Ovary (tissue), 7 donors: ENCODE measurements at regions not wholly inside any gene's neighbourhood (a gene's known extent, or its start where the extent isn't known, plus 50 kb on each side); places are given as distances from the start of the nearest gene placed in this dataset.

Experiments
- DNase-seq, 5 donors: peaks; one replicate each; pipeline ENCODE4 v3.0.0-alpha.2; 2019 to 2020
- H3K27ac ChIP-seq, 2 donors: fragments of 200-600 bp; one replicate each; pipeline versions ENCODE4 v1.5.1 to v1.8.0; 2019 to 2022
- H3K27me3 ChIP-seq: fragments of 200-600 bp; one replicate; pipeline ENCODE4 v1.8.0; 2022
- H3K36me3 ChIP-seq: fragments of 200-600 bp; sonication (generic); one replicate; pipeline ENCODE4 v1.5.1; 2019
- H3K4me1 ChIP-seq: one replicate; pipeline ENCODE4 v1.8.1; 2013; ENCODE audit warnings: mild to moderate bottlenecking, moderate library complexity; ENCODE audit not compliant: insufficient read depth
- H3K4me3 ChIP-seq: fragments of 200-600 bp; sonication (generic); one replicate; pipeline ENCODE4 v1.5.1; 2017
- H3K9me3 ChIP-seq, 2 donors: fragments of 200-600 bp in 1 of 2; sonication (generic) in 1 of 2; one replicate each; pipeline versions ENCODE4 v1.5.1 to v1.8.1; 2013 to 2019; ENCODE audit warnings: mild to moderate bottlenecking in 1 of 2, moderate library complexity in 1 of 2
- CTCF ChIP-seq, 3 donors: fragments of 450-650 bp in 2 of 3; fragments of 200-600 bp in 1 of 3; IDR thresholded peaks; one replicate each; pipeline versions ENCODE4 v1.5.1 to v1.8.0; 2016 to 2022; ENCODE audit warnings: antibody characterized with exemption in 3 of 3, mild to moderate bottlenecking in 1 of 3
- EP300 ChIP-seq: sonication (generic); formaldehyde crosslinking; IDR thresholded peaks from one replicate; pipeline ENCODE4 v1.6.1; 2017; ENCODE audit warnings: antibody characterized with exemption
- POLR2A ChIP-seq: fragments of 450-650 bp; IDR thresholded peaks from one replicate; pipeline ENCODE4 v1.6.1; 2017; ENCODE audit warnings: antibody characterized with exemption, mild to moderate bottlenecking, moderate library complexity
- WGBS, 3 donors: extraction: QIAGEN DNeasy Blood & Tissue Kit in 1 of 3; methylation state at CpG; one replicate each; pipeline versions ENCODE4 v1.1.5 to v1.1.7; 2013 to 2017; 5-methylcytosine and 5-hydroxymethylcytosine counted together
- intact Hi-C, 4 donors: fragments of 100-400 bp; cut with DNase I; formaldehyde crosslinking; loops; one replicate each; pipeline versions ENCODE4 v1.11.0 to v1.15.1; 2022 to 2023
- donor health status: DM: no; HTN: no; CAD: no; lungs with moderate emphysema.
- donor health status: DM: no; HTN: no; CAD: no.
- donor health status: Bipolar disorder and iron deficiency.
- donor health status: DM: no; HTN: no; CAD: no.
- donor health status: DM: yes; HTN: yes; CAD: no.

GRCh38 chr13:106297283-106297682 is 238.2 kb downstream of the EFNB2 start:
- no peaks in the 10 kb centered on the region for H3K36me3 ChIP-seq
- H3K4me3 ChIP-seq, result no peak overlapping the region
- WGBS, 3 donors, result 92 to 100% (median 93%) methylated on average over 1 of the region's 1 CpG
- H3K27ac ChIP-seq, result no peak overlapping the region
- TF ChIP-seq POLR2A (no peak), EP300 (no peak), CTCF (IDR thresholded peaks at IDR 0.05) (no peak)
- intact Hi-C loops, result no loop called here
- no peaks in the 10 kb centered on the region for H3K27me3 ChIP-seq
- H3K4me1 ChIP-seq, result no peaks in the 10 kb centered on the region
- H3K9me3 ChIP-seq, result no peaks in the 10 kb centered on the region
- no peak for DNase-seq

- Histone ChIP-seq H3K4me1 (no peaks in the 10 kb centered on the region), H3K4me3 (no peak overlapping the region), H3K9me3 (no peaks in the 10 kb centered on the region), H3K36me3 (no peaks in the 10 kb centered on the region), H3K27ac (no peak overlapping the region), H3K27me3 (no peaks in the 10 kb centered on the region)
- TF ChIP-seq POLR2A (no peak), EP300 (no peak), CTCF (IDR thresholded peaks at IDR 0.05) (no peak)
- WGBS, 3 donors, result 36 to 41% (median 37%) methylated on average over 3 of the region's 3 CpGs
- no peak for DNase-seq
- intact Hi-C loops, result no loop called here
Measured at GRCh38 chr13:106296723-106297122, 238.7 kb downstream of the EFNB2 start.

GRCh38 chr13:106295971-106296370 is 239.5 kb downstream of the EFNB2 start:
- Histone ChIP-seq H3K27ac (no peak overlapping the region), H3K36me3 (no peaks in the 10 kb centered on the region), H3K4me3 (no peak overlapping the region), H3K27me3 (no peaks in the 10 kb centered on the region), H3K4me1 (no peaks in the 10 kb centered on the region), H3K9me3 (no peaks in the 10 kb centered on the region)
- TF ChIP-seq POLR2A (no peak), CTCF (IDR thresholded peaks at IDR 0.05) (no peak), EP300 (no peak)
- no peak for DNase-seq
- intact Hi-C loops, result no loop called here
- WGBS, 3 donors, result 41 to 57% (median 46%) methylated on average over 7 of the region's 7 CpGs

GRCh38 chr13:106291006-106291405 is 244.5 kb downstream of the EFNB2 start:
- H3K4me3 ChIP-seq, result no peak overlapping the region
- intact Hi-C loops, result no loop called here
- no peak overlapping the region for H3K27ac ChIP-seq
- H3K27me3 ChIP-seq, result no peaks in the 10 kb centered on the region
- WGBS, 3 donors, result 91 to 100% (median 93%) methylated on average over 1 of the region's 1 CpG
- TF ChIP-seq POLR2A (no peak), CTCF (IDR thresholded peaks at IDR 0.05) (no peak), EP300 (no peak)
- no peaks in the 10 kb centered on the region for H3K9me3 ChIP-seq
- H3K36me3 ChIP-seq, result no peaks in the 10 kb centered on the region
- peaks cover 2% of the 10 kb centered on the region for H3K4me1 ChIP-seq
- no peak for DNase-seq

GRCh38 chr13:106287351-106287750 is 248.1 kb downstream of the EFNB2 start:
- intact Hi-C loops, result no loop called here
- Histone ChIP-seq H3K27ac (no peak overlapping the region), H3K9me3 (no peaks in the 10 kb centered on the region), H3K36me3 (no peaks in the 10 kb centered on the region), H3K4me1 (peaks cover 2% of the 10 kb centered on the region), H3K27me3 (no peaks in the 10 kb centered on the region), H3K4me3 (no peak overlapping the region)
- 78 to 89% (median 87%) methylated on average over 6 of the region's 6 CpGs for WGBS, 3 donors
- DNase-seq, result no peak
- TF ChIP-seq EP300, result no peak
- TF ChIP-seq CTCF (IDR thresholded peaks at IDR 0.05), result no peak
- TF ChIP-seq POLR2A, result no peak
